NT2/D1 (cell line): ENCODE measurements at regions not wholly inside any gene's neighbourhood (a gene's known extent, or its start where the extent isn't known, plus 50 kb on each side); places are given as distances from the start of the nearest gene placed in this dataset.

Experiments
- SUZ12 ChIP-seq: IDR thresholded peaks from 2 replicates; pipeline ENCODE4 v1.6.1; 2011; ENCODE audit not compliant: insufficient read length, insufficient read depth; ENCODE audit errors: extremely low read depth
- YY1 ChIP-seq: IDR thresholded peaks from 2 replicates; pipeline ENCODE4 v1.6.1; 2011; ENCODE audit not compliant: insufficient read length, insufficient read depth
- ZNF274 ChIP-seq: IDR thresholded peaks from 2 replicates; pipeline ENCODE4 v1.6.1; 2011; ENCODE audit warnings: mild to moderate bottlenecking, low read depth, low read length

- TF ChIP-seq ZNF274 (no peak), SUZ12 (no peak), YY1 (no peak)
Measured at GRCh38 chr6:166745801-166746668, 119.0 kb upstream of the RPS6KA2 start.
